Fibroblast of lung (primary cell): ENCODE measurements at regions not wholly inside any gene's neighbourhood (a gene's known extent, or its start where the extent isn't known, plus 50 kb on each side); places are given as distances from the start of the nearest gene placed in this dataset.

ENCODE experiments used
- EZH2 ChIP-seq: IDR thresholded peaks from 2 replicates; pipeline ENCODE4 v1.5.1; 2012; ENCODE audit warnings: low read length, control low read depth, mild to moderate bottlenecking; ENCODE audit errors: missing control alignments
- TF ChIP-seq, protein P1 (sequence below), 2 donors: IDR thresholded peaks in 1 of 2; conservative IDR thresholded peaks in 1 of 2; 1 replicate in 1 of 2; 2 replicates in 1 of 2; pipeline ENCODE4 v1.5.1; 2011 to 2012; ENCODE audit warnings: low read length in 2 of 2, control low read depth in 1 of 2, inconsistent platforms in 1 of 2, low read depth in 1 of 2, mild to moderate bottlenecking in 1 of 2

- TF ChIP-seq, protein P1, sequence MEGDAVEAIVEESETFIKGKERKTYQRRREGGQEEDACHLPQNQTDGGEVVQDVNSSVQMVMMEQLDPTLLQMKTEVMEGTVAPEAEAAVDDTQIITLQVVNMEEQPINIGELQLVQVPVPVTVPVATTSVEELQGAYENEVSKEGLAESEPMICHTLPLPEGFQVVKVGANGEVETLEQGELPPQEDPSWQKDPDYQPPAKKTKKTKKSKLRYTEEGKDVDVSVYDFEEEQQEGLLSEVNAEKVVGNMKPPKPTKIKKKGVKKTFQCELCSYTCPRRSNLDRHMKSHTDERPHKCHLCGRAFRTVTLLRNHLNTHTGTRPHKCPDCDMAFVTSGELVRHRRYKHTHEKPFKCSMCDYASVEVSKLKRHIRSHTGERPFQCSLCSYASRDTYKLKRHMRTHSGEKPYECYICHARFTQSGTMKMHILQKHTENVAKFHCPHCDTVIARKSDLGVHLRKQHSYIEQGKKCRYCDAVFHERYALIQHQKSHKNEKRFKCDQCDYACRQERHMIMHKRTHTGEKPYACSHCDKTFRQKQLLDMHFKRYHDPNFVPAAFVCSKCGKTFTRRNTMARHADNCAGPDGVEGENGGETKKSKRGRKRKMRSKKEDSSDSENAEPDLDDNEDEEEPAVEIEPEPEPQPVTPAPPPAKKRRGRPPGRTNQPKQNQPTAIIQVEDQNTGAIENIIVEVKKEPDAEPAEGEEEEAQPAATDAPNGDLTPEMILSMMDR (conservative IDR thresholded peaks at IDR 0.05 in 1 of 2, IDR thresholded peaks at IDR 0.05 in 1 of 2; ENCODE audit: low read depth in 1 of 2, low read length in 2 of 2), result no peak
- TF ChIP-seq EZH2, result no peak
Measured at GRCh38 chr4:89616382-89616781, 220.6 kb downstream of the SNCA start.
